ENCODE measurements at regions not wholly inside any gene's neighbourhood (a gene's known extent, or its start where the extent isn't known, plus 50 kb on each side); places are given as distances from the start of the nearest gene placed in this dataset.

DNA sequence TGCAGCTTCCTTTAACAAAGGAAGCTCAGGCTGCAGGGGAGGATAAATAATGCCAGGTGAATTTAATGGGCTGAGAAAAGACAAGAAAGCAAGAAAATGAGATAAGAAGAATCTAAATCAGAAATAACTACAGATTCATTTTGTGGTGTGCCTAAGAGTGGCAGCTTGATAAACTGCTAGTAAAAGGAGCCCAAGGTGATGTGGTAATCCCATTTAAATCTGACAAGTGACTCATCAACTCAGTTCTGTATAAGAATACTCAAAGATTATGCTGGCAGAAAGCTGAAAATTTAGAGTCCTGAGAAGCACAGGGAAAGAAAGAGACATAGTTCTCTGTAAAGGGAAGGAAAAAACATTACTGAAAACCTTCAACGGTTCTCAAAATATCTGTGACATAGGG, 109.4 kb upstream of the PDE1C start:
- Histone ChIP-seq H3K9me2 (ENCODE audit: insufficient read depth) (no peaks in the 10 kb centered on the region), H3K4me2 (ENCODE audit: low read length) (no peak overlapping the region), H3K9ac (ENCODE audit: low read length) (no peak overlapping the region), H3K27ac (ENCODE audit: low read depth, low read length) (no peak overlapping the region), H2AFZ (ENCODE audit: low read depth, low read length, poor library complexity, severe bottlenecking) (no peak overlapping the region), H4K20me1 (ENCODE audit: insufficient read depth) (no peaks in the 10 kb centered on the region), H3K4me3 (replicated peaks in 1 of 2; ENCODE audit: low read depth in 1 of 2, low read length in 2 of 2) (no peak overlapping the region), H3K9me3 (ENCODE audit: control insufficient read depth in 1 of 2, insufficient read depth in 1 of 2, low read depth in 1 of 2, low read length in 2 of 2) (no peaks in the 10 kb centered on the region), H3K27me3 (ENCODE audit: insufficient read depth, low read length) (peaks cover 15% of the 10 kb centered on the region; the same call in 1 of the 2 replicates), H3K79me2 (ENCODE audit: insufficient read depth, low read length) (no peaks in the 10 kb centered on the region), H3K36me3 (ENCODE audit: control insufficient read depth in 1 of 2, insufficient read depth in 2 of 2, low read length in 2 of 2) (no peaks in the 10 kb centered on the region), H3K4me1 (ENCODE audit: control insufficient read depth in 1 of 2, insufficient read depth in 2 of 2, low read length in 2 of 2) (no peaks in the 10 kb centered on the region)
- ATAC-seq = no peak
- no TSS peak for BruUV-seq (replicated peaks)
- TF ChIP-seq SIN3A (IDR thresholded peaks at IDR 0.05; ENCODE audit: low read depth) = no peak
- TF ChIP-seq POLR2AphosphoS5 (IDR thresholded peaks at IDR 0.05; ENCODE audit: low read depth, low read length) = no peak
- no peak for TF ChIP-seq YY1 (IDR thresholded peaks at IDR 0.05; ENCODE audit: extremely low read depth, insufficient replicate concordance, low read depth, low read length)
- TF ChIP-seq ELF1 (IDR thresholded peaks at IDR 0.05; ENCODE audit: borderline replicate concordance, low read depth) = no peak
- no peak for TF ChIP-seq TCF7L2 (IDR thresholded peaks at IDR 0.05; ENCODE audit: borderline replicate concordance, extremely low read depth, insufficient read depth, insufficient read length)
- no peak for TF ChIP-seq ZNF274 (IDR thresholded peaks at IDR 0.05; ENCODE audit: low read depth, low read length)
- no peak for TF ChIP-seq FOSL1 (IDR thresholded peaks at IDR 0.05; ENCODE audit: low read depth)
- TF ChIP-seq EZH2phosphoT487 (IDR thresholded peaks at IDR 0.05; ENCODE audit: borderline replicate concordance) = no peak
- no peak for TF ChIP-seq SRF (IDR thresholded peaks at IDR 0.05; ENCODE audit: low read depth)
- TF ChIP-seq SP1 (IDR thresholded peaks at IDR 0.05; ENCODE audit: low read depth) = no peak
- RAD21 ChIA-PET (ENCODE audit: low non-redundant PET in 1 of 2, low total read pairs in 2 of 2, uncharacterized antibody in 2 of 2, unreplicated experiment in 2 of 2) = no interaction called here
- intact Hi-C loops (cut with micrococcal nuclease) = no loop called here
- DNase-seq (ENCODE audit: low read depth, low spot score) = no peak
- CTCF ChIA-PET = no interaction called here
- POLR2A ChIA-PET = no interaction called here

GRCh38 chr7:32178677-32179366, 108.6 kb upstream of the PDE1C start:
- H3K36me3 ChIP-seq (ENCODE audit: control insufficient read depth in 1 of 2, insufficient read depth in 2 of 2, low read length in 2 of 2) = no peaks in the 10 kb centered on the region
- DNase-seq (ENCODE audit: low read depth, low spot score) (no peak), ATAC-seq (no peak)
- ChIA-PET POLR2A (no interaction called here), CTCF (no interaction called here), RAD21 (ENCODE audit: low non-redundant PET in 1 of 2, low total read pairs in 2 of 2, uncharacterized antibody in 2 of 2, unreplicated experiment in 2 of 2) (no interaction called here)
- no peak overlapping the region for H3K9ac ChIP-seq (ENCODE audit: low read length)
- no peak overlapping the region for H3K4me3 ChIP-seq (replicated peaks in 1 of 2; ENCODE audit: low read depth in 1 of 2, low read length in 2 of 2)
- TF ChIP-seq MAX (IDR thresholded peaks at IDR 0.05) (no peak), ZNF274 (IDR thresholded peaks at IDR 0.05; ENCODE audit: low read depth, low read length) (no peak), ELF1 (IDR thresholded peaks at IDR 0.05; ENCODE audit: borderline replicate concordance, low read depth) (no peak), TCF7L2 (IDR thresholded peaks at IDR 0.05; ENCODE audit: borderline replicate concordance, extremely low read depth, insufficient read depth, insufficient read length) (no peak), EGR1 (IDR thresholded peaks at IDR 0.05; ENCODE audit: low read depth) (no peak), SP1 (IDR thresholded peaks at IDR 0.05; ENCODE audit: low read depth) (no peak)
- TF ChIP-seq, protein P1, sequence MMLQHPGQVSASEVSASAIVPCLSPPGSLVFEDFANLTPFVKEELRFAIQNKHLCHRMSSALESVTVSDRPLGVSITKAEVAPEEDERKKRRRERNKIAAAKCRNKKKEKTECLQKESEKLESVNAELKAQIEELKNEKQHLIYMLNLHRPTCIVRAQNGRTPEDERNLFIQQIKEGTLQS (IDR thresholded peaks at IDR 0.05) = no peak
- peaks cover 20% of the 10 kb centered on the region; the same call in 1 of the 2 replicates for H3K27me3 ChIP-seq (ENCODE audit: insufficient read depth, low read length)
- H4K20me1 ChIP-seq (ENCODE audit: insufficient read depth) = no peaks in the 10 kb centered on the region
- no peaks in the 10 kb centered on the region for H3K9me2 ChIP-seq (ENCODE audit: insufficient read depth)
- no peaks in the 10 kb centered on the region for H3K9me3 ChIP-seq (ENCODE audit: control insufficient read depth in 1 of 2, insufficient read depth in 1 of 2, low read depth in 1 of 2, low read length in 2 of 2)
- H3K79me2 ChIP-seq (ENCODE audit: insufficient read depth, low read length) = no peaks in the 10 kb centered on the region
- no peaks in the 10 kb centered on the region for H3K4me1 ChIP-seq (ENCODE audit: control insufficient read depth in 1 of 2, insufficient read depth in 2 of 2, low read length in 2 of 2)
- no peak overlapping the region for H3K4me2 ChIP-seq (ENCODE audit: low read length)
- H3K27ac ChIP-seq (ENCODE audit: low read depth, low read length) = no peak overlapping the region
- BruUV-seq (replicated peaks) = no TSS peak
- intact Hi-C loops (cut with micrococcal nuclease) = no loop called here
- H2AFZ ChIP-seq (ENCODE audit: low read depth, low read length, poor library complexity, severe bottlenecking) = no peak overlapping the region

Data from HCT116 (cell line).